A549 (cell line): ENCODE measurements at regions not wholly inside any gene's neighbourhood (a gene's known extent, or its start where the extent isn't known, plus 50 kb on each side); places are given as distances from the start of the nearest gene placed in this dataset.

Experiments
- CTCF ChIP-seq: fragments of >200 bp; sonication (Bioruptor Twin); formaldehyde crosslinking; IDR thresholded peaks from 3 replicates; pipeline ENCODE4 v1.5.1; 2016
- KDM1A ChIP-seq: fragments of 200-600 bp; sonication (generic); IDR thresholded peaks from 2 replicates; pipeline ENCODE4 v1.6.1; 2016; ENCODE audit warnings: low read depth, mild to moderate bottlenecking
- RFX5 ChIP-seq: fragments of 450-650 bp; IDR thresholded peaks from 2 replicates; pipeline ENCODE4 v1.7.1; 2014; ENCODE audit warnings: antibody characterized with exemption, mild to moderate bottlenecking, moderate library complexity

DNA sequence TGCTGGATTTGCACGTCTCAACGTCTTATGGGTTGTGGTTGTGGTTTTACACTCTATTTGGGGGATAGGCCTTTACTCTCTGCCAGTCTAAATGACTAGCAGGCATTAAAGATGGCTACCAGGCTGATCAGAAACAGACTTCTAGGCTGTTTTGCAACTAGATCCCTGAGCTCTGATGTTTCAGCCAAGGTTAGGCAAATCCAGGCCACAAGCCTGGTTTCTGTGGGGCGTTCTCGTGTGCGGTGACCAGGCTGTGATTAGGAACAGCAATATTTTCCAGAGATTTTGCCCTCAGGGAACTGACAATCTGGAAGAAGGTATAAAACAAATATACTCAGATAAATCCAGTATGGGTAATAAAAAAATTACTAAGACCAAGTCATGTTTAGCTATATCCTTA is 502.4 kb downstream of the INSC start:
- TF ChIP-seq CTCF (no peak), RFX5 (no peak), KDM1A (no peak)
